ENCODE measurements at regions not wholly inside any gene's neighbourhood (a gene's known extent, or its start where the extent isn't known, plus 50 kb on each side); places are given as distances from the start of the nearest gene placed in this dataset.

DNA sequence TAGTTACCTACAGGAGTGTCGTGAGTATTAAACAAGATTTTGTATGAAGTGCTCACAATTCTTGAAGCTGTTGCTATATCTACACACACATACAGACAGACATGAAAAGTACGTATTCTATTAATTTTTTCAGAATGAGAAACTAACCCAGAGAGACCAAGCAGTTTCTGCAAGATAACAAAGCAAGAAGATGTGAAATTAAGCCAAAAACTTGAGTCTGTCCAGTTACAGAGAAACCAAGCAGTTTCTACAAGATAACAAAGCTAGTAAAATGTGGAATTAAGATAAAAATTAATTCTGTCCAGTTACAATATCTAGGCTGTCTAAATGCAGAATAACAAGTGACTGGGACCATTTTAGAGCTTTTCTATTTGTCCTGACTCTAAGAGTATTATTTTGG lies 132.4 kb downstream of the ALG10B start:
- Mint-ChIP-seq H3K36me3 (ENCODE audit: low read depth) (no peaks in the 10 kb centered on the region), H3K27me3 (ENCODE audit: insufficient read depth, low read depth, poor library complexity) (peaks cover 2% of the 10 kb centered on the region), H3K9me3 (no peaks in the 10 kb centered on the region; the same call in 2 of the 3 replicates), H3K4me3 (no peak overlapping the region), H3K27ac (no peak overlapping the region), H3K4me1 (peaks cover 3% of the 10 kb centered on the region; the same call in 1 of the 3 replicates)
- Histone ChIP-seq H3K4me2 (no peak overlapping the region), H3K4me1 (ENCODE audit: insufficient read depth) (no peaks in the 10 kb centered on the region), H3K36me3 (ENCODE audit: insufficient read depth) (no peaks in the 10 kb centered on the region), H3K27me3 (ENCODE audit: insufficient read depth) (no peaks in the 10 kb centered on the region), H3K9me2 (ENCODE audit: insufficient read depth) (no peaks in the 10 kb centered on the region), H3K79me2 (replicated peaks; ENCODE audit: insufficient read depth) (no peaks in the 10 kb centered on the region), H3K4me3 (no peak overlapping the region), H3F3A (replicated peaks; ENCODE audit: low read depth) (no peaks in the 10 kb centered on the region), H3K27ac (ENCODE audit: low read depth) (no peak overlapping the region), H2AFZ (no peak overlapping the region), H4K20me1 (replicated peaks; ENCODE audit: insufficient read depth) (no peaks in the 10 kb centered on the region)
- DNase-seq (ENCODE audit: low spot score), result no peak
- ATAC-seq, result no peak
- TF ChIP-seq JUNB (IDR thresholded peaks at IDR 0.05; ENCODE audit: unreplicated experiment), result no peak
- no peak for TF ChIP-seq ZNF114 (CRISPR knock-in tag; IDR thresholded peaks at IDR 0.05)
- TF ChIP-seq CREB1 (CRISPR knock-in tag; IDR thresholded peaks at IDR 0.05; ENCODE audit: low read depth), result no peak
- TF ChIP-seq EZH2phosphoT487 (IDR thresholded peaks at IDR 0.05; ENCODE audit: unreplicated experiment), result no peak

DNA sequence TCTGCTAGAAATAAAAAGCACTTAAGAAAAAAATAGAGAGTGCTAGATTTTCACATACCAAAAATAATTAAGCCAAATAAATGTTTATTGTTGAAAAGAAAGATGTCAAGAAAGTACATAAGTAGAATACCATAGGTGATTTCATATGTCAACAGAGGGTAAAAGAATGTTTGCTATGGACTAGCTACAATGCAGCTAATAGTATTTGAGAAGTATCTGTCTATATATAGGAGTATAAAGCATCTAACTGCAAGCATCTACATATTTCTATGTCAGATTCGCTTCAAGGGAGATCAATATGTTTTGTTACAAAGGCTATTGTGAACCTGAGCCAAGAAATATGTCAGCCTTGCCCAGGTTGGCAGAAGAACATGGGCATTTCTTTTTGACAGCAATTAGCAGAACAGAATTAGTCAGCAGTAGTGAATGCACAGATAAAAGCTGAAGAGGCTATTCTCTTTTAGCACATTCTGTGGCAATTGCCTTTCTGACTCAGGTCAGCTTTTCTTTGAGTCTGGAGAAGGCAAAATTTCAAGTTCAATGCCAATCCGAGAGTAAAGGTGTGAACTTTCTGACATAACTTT lies 140.1 kb downstream of the ALG10B start:
- Histone ChIP-seq H3K4me2 (no peak overlapping the region), H3K79me2 (replicated peaks; ENCODE audit: insufficient read depth) (no peaks in the 10 kb centered on the region), H3F3A (replicated peaks; ENCODE audit: low read depth) (no peaks in the 10 kb centered on the region), H3K4me3 (no peak overlapping the region), H3K9me2 (ENCODE audit: insufficient read depth) (no peaks in the 10 kb centered on the region; the same call in 1 of the 2 replicates), H3K4me1 (ENCODE audit: insufficient read depth) (no peaks in the 10 kb centered on the region), H3K27me3 (ENCODE audit: insufficient read depth) (no peaks in the 10 kb centered on the region), H4K20me1 (replicated peaks; ENCODE audit: insufficient read depth) (no peaks in the 10 kb centered on the region), H2AFZ (0 out of 2 replicates have a peak overlapping the region, but pooled peaks have one; percentile 21), H3K36me3 (ENCODE audit: insufficient read depth) (no peaks in the 10 kb centered on the region), H3K27ac (ENCODE audit: low read depth) (no peak overlapping the region)
- Mint-ChIP-seq H3K36me3 (ENCODE audit: low read depth) (no peaks in the 10 kb centered on the region), H3K4me1 (peaks cover 6% of the 10 kb centered on the region), H3K9me3 (no peaks in the 10 kb centered on the region; the same call in 2 of the 3 replicates), H3K4me3 (no peak overlapping the region), H3K27ac (no peak overlapping the region), H3K27me3 (ENCODE audit: insufficient read depth, low read depth, poor library complexity) (no peaks in the 10 kb centered on the region)
- DNase-seq (ENCODE audit: low spot score) (no peak), ATAC-seq (no peak)
- TF ChIP-seq, protein P1, sequence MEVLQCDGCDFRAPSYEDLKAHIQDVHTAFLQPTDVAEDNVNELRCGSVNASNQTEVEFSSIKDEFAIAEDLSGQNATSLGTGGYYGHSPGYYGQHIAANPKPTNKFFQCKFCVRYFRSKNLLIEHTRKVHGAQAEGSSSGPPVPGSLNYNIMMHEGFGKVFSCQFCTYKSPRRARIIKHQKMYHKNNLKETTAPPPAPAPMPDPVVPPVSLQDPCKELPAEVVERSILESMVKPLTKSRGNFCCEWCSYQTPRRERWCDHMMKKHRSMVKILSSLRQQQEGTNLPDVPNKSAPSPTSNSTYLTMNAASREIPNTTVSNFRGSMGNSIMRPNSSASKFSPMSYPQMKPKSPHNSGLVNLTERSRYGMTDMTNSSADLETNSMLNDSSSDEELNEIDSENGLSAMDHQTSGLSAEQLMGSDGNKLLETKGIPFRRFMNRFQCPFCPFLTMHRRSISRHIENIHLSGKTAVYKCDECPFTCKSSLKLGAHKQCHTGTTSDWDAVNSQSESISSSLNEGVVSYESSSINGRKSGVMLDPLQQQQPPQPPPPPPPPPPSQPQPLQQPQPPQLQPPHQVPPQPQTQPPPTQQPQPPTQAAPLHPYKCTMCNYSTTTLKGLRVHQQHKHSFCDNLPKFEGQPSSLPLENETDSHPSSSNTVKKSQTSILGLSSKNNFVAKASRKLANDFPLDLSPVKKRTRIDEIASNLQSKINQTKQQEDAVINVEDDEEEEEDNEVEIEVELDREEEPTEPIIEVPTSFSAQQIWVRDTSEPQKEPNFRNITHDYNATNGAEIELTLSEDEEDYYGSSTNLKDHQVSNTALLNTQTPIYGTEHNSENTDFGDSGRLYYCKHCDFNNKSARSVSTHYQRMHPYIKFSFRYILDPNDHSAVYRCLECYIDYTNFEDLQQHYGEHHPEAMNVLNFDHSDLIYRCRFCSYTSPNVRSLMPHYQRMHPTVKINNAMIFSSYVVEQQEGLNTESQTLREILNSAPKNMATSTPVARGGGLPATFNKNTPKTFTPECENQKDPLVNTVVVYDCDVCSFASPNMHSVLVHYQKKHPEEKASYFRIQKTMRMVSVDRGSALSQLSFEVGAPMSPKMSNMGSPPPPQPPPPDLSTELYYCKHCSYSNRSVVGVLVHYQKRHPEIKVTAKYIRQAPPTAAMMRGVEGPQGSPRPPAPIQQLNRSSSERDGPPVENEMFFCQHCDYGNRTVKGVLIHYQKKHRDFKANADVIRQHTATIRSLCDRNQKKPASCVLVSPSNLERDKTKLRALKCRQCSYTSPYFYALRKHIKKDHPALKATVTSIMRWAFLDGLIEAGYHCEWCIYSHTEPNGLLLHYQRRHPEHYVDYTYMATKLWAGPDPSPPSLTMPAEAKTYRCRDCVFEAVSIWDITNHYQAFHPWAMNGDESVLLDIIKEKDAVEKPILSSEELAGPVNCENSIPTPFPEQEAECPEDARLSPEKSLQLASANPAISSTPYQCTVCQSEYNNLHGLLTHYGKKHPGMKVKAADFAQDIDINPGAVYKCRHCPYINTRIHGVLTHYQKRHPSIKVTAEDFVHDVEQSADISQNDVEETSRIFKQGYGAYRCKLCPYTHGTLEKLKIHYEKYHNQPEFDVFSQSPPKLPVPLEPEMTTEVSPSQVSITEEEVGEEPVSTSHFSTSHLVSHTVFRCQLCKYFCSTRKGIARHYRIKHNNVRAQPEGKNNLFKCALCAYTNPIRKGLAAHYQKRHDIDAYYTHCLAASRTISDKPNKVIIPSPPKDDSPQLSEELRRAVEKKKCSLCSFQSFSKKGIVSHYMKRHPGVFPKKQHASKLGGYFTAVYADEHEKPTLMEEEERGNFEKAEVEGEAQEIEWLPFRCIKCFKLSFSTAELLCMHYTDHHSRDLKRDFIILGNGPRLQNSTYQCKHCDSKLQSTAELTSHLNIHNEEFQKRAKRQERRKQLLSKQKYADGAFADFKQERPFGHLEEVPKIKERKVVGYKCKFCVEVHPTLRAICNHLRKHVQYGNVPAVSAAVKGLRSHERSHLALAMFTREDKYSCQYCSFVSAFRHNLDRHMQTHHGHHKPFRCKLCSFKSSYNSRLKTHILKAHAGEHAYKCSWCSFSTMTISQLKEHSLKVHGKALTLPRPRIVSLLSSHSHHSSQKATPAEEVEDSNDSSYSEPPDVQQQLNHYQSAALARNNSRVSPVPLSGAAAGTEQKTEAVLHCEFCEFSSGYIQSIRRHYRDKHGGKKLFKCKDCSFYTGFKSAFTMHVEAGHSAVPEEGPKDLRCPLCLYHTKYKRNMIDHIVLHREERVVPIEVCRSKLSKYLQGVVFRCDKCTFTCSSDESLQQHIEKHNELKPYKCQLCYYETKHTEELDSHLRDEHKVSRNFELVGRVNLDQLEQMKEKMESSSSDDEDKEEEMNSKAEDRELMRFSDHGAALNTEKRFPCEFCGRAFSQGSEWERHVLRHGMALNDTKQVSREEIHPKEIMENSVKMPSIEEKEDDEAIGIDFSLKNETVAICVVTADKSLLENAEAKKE (CRISPR knock-in tag; IDR thresholded peaks at IDR 0.05), result no peak
- TF ChIP-seq POLR2AphosphoS5 (IDR thresholded peaks at IDR 0.05; ENCODE audit: low read depth) (no peak), ZNF331 (CRISPR knock-in tag; IDR thresholded peaks at IDR 0.05; ENCODE audit: low read depth) (no peak), EZH2phosphoT487 (IDR thresholded peaks at IDR 0.05; ENCODE audit: unreplicated experiment) (no peak), EZH2 (IDR thresholded peaks at IDR 0.05; ENCODE audit: low read depth, unreplicated experiment) (no peak), JUNB (IDR thresholded peaks at IDR 0.05; ENCODE audit: unreplicated experiment) (no peak), ZNF114 (CRISPR knock-in tag; IDR thresholded peaks at IDR 0.05) (no peak), STAT1 (IDR thresholded peaks at IDR 0.05; ENCODE audit: unreplicated experiment) (no peak)
- TF ChIP-seq, protein P2, sequence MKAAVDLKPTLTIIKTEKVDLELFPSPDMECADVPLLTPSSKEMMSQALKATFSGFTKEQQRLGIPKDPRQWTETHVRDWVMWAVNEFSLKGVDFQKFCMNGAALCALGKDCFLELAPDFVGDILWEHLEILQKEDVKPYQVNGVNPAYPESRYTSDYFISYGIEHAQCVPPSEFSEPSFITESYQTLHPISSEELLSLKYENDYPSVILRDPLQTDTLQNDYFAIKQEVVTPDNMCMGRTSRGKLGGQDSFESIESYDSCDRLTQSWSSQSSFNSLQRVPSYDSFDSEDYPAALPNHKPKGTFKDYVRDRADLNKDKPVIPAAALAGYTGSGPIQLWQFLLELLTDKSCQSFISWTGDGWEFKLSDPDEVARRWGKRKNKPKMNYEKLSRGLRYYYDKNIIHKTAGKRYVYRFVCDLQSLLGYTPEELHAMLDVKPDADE (IDR thresholded peaks at IDR 0.05), result no peak
- TF ChIP-seq, protein P3, sequence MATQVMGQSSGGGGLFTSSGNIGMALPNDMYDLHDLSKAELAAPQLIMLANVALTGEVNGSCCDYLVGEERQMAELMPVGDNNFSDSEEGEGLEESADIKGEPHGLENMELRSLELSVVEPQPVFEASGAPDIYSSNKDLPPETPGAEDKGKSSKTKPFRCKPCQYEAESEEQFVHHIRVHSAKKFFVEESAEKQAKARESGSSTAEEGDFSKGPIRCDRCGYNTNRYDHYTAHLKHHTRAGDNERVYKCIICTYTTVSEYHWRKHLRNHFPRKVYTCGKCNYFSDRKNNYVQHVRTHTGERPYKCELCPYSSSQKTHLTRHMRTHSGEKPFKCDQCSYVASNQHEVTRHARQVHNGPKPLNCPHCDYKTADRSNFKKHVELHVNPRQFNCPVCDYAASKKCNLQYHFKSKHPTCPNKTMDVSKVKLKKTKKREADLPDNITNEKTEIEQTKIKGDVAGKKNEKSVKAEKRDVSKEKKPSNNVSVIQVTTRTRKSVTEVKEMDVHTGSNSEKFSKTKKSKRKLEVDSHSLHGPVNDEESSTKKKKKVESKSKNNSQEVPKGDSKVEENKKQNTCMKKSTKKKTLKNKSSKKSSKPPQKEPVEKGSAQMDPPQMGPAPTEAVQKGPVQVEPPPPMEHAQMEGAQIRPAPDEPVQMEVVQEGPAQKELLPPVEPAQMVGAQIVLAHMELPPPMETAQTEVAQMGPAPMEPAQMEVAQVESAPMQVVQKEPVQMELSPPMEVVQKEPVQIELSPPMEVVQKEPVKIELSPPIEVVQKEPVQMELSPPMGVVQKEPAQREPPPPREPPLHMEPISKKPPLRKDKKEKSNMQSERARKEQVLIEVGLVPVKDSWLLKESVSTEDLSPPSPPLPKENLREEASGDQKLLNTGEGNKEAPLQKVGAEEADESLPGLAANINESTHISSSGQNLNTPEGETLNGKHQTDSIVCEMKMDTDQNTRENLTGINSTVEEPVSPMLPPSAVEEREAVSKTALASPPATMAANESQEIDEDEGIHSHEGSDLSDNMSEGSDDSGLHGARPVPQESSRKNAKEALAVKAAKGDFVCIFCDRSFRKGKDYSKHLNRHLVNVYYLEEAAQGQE (IDR thresholded peaks at IDR 0.05; ENCODE audit: unreplicated experiment), result no peak

Measured in GM23338 (cell line).